Neural crest cell (in vitro differentiated cells): ENCODE measurements at regions not wholly inside any gene's neighbourhood (a gene's known extent, or its start where the extent isn't known, plus 50 kb on each side); places are given as distances from the start of the nearest gene placed in this dataset.

Experiments
- DNase-seq: peaks from one replicate; pipeline ENCODE4 v3.0.0; 2021; ENCODE audit warnings: low read depth, mixed read lengths, low spot score
- H3K27ac Mint-ChIP-seq: one replicate; pipeline ENCODE4 v1.8.0; 2021; ENCODE audit warnings: mild to moderate bottlenecking, mixed read lengths; ENCODE audit not compliant: unreplicated experiment
- H3K27me3 Mint-ChIP-seq: 2 replicates; pipeline ENCODE4 v1.8.0; 2021; ENCODE audit warnings: low read depth, mild to moderate bottlenecking, mixed read lengths
- H3K36me3 Mint-ChIP-seq: 2 replicates; pipeline ENCODE4 v1.8.0; 2021; ENCODE audit warnings: low read depth, mild to moderate bottlenecking, mixed read lengths
- H3K4me1 Mint-ChIP-seq: 2 replicates; pipeline ENCODE4 v1.8.0; 2021; ENCODE audit warnings: mixed read lengths
- H3K4me3 Mint-ChIP-seq: one replicate; pipeline ENCODE4 v1.8.0; 2021; ENCODE audit warnings: mild to moderate bottlenecking, mixed read lengths
- H3K9me3 Mint-ChIP-seq: 2 replicates; pipeline ENCODE4 v1.8.0; 2021; ENCODE audit warnings: mixed read lengths
- CTCF ChIP-seq: fragments of 200-600 bp; sonication (generic); conservative IDR thresholded peaks from 2 replicates; pipeline ENCODE4 v1.5.0; 2021; ENCODE audit warnings: antibody characterized with exemption, mild to moderate bottlenecking

- no peak for DNase-seq
- no peak overlapping the region for H3K27ac Mint-ChIP-seq
- H3K4me3 Mint-ChIP-seq = no peak overlapping the region
- no peak for TF ChIP-seq CTCF
- H3K9me3 Mint-ChIP-seq = peaks cover 7% of the 10 kb centered on the region
- no peaks in the 10 kb centered on the region for H3K27me3 Mint-ChIP-seq
- no peaks in the 10 kb centered on the region for H3K36me3 Mint-ChIP-seq
- H3K4me1 Mint-ChIP-seq = no peaks in the 10 kb centered on the region
These were observed 190.1 kb upstream of the CSNK1A1L start for GRCh38 chr13:37295573-37295972.

GRCh38 chr13:37295071-37295470 lies 189.6 kb upstream of the CSNK1A1L start:
- H3K9me3 Mint-ChIP-seq = peaks cover 7% of the 10 kb centered on the region
- H3K4me1 Mint-ChIP-seq = no peaks in the 10 kb centered on the region
- no peak overlapping the region for H3K4me3 Mint-ChIP-seq
- no peaks in the 10 kb centered on the region for H3K27me3 Mint-ChIP-seq
- no peak overlapping the region for H3K27ac Mint-ChIP-seq
- no peaks in the 10 kb centered on the region for H3K36me3 Mint-ChIP-seq
- DNase-seq = no peak
- no peak for TF ChIP-seq CTCF

- H3K36me3 Mint-ChIP-seq = no peaks in the 10 kb centered on the region
- no peak overlapping the region for H3K27ac Mint-ChIP-seq
- H3K27me3 Mint-ChIP-seq = no peaks in the 10 kb centered on the region
- H3K4me1 Mint-ChIP-seq = no peaks in the 10 kb centered on the region
- TF ChIP-seq CTCF = no peak
- H3K4me3 Mint-ChIP-seq = no peak overlapping the region
- DNase-seq = no peak
- peaks cover 7% of the 10 kb centered on the region for H3K9me3 Mint-ChIP-seq
These were observed 189.0 kb upstream of the CSNK1A1L start for GRCh38 chr13:37294472-37294871.

- no peak overlapping the region for H3K27ac Mint-ChIP-seq
- H3K4me3 Mint-ChIP-seq = no peak overlapping the region
- H3K9me3 Mint-ChIP-seq = peaks cover 2% of the 10 kb centered on the region
- H3K27me3 Mint-ChIP-seq = no peaks in the 10 kb centered on the region
- H3K36me3 Mint-ChIP-seq = no peaks in the 10 kb centered on the region
- no peak for DNase-seq
- no peaks in the 10 kb centered on the region for H3K4me1 Mint-ChIP-seq
- no peak for TF ChIP-seq CTCF
These were observed 187.8 kb upstream of the CSNK1A1L start for GRCh38 chr13:37293295-37293694.

- no peak for TF ChIP-seq CTCF
- H3K4me3 Mint-ChIP-seq = no peak overlapping the region
- H3K27me3 Mint-ChIP-seq = no peaks in the 10 kb centered on the region
- DNase-seq = no peak
- peaks cover 2% of the 10 kb centered on the region for H3K36me3 Mint-ChIP-seq
- no peak overlapping the region for H3K27ac Mint-ChIP-seq
- H3K9me3 Mint-ChIP-seq = peaks cover 8% of the 10 kb centered on the region
- no peaks in the 10 kb centered on the region for H3K4me1 Mint-ChIP-seq
These were observed 185.4 kb upstream of the CSNK1A1L start for GRCh38 chr13:37290716-37291505.
